ENCODE measurements at regions not wholly inside any gene's neighbourhood (a gene's known extent, or its start where the extent isn't known, plus 50 kb on each side); places are given as distances from the start of the nearest gene placed in this dataset.

- no peak for DNase-seq (ENCODE audit: extremely low spot score, insufficient read length, low read depth)
Measured at GRCh38 chr2:21567395-21567794, 443.6 kb downstream of the TDRD15 start.

DNA sequence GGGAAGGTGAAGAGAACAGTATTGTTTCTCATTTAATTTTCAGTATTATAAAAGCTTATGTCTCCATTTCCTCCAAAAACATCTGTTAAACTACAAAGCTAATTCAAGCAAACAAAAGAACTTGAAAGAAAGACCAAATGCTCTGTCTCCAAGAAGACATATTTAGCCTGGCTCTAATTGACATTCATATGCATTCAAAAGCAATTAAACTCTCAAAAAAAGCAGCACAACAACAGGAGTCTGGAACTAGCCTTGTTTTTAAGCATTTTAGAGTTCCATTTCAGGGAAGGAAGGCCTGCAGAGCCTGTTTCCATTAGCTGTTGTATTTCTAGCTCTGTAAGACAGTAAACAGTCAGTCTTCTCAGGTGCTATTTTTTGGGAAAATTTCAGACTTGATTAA is 447.9 kb downstream of the TDRD15 start:
- DNase-seq (ENCODE audit: extremely low spot score, insufficient read length, low read depth): no peak
- FAIRE-seq: no peak

More at GRCh38 chr2:21567395-21567794, 443.6 kb downstream of the TDRD15 start:
- no peak for FAIRE-seq

DNA sequence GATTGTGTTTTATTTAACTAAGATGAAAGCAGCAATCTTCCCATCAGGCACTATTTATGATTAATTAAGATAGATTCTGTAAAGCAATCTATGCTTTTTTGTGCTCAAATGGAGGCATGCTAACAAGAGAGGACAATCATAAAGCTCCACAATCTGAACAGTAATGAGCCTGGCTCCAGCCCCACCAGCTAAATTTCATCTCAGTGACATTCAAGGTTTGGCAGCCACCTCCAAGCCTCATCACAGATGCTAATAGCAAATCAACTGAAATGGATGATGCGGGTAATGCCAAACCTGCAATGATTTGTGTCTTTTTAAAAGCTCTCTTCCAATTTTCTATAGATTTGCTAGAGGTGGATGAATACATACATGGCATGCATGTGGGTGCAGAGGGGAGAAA is 456.6 kb downstream of the TDRD15 start:
- FAIRE-seq: no peak
- no peak for DNase-seq (ENCODE audit: extremely low spot score, insufficient read length, low read depth)

DNA sequence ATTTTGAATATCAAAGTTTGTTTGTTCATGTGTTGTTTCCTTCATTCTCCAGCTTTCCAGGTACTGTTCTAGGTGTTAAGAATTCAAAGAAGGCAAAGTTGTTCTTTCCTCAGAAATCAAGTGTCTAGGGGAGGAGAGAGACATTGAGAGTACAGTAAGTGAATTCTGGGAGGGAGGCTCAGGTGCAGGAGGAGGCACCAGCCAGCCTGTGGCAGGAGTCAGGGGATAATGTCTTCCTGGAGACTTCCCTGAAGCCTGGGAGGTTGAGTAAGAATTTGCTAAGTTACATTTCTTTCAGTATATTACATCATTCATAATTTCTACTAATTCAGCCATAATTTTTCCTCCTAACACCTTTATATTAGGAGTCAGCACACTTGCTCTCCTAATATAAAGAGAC is 462.1 kb downstream of the TDRD15 start:
- no peak for DNase-seq (ENCODE audit: extremely low spot score, insufficient read length, low read depth)
- FAIRE-seq: no peak

GRCh38 chr2:21590026-21590690 is 466.4 kb downstream of the TDRD15 start:
- FAIRE-seq (no peak), DNase-seq (ENCODE audit: extremely low spot score, insufficient read length, low read depth) (no peak)

DNA sequence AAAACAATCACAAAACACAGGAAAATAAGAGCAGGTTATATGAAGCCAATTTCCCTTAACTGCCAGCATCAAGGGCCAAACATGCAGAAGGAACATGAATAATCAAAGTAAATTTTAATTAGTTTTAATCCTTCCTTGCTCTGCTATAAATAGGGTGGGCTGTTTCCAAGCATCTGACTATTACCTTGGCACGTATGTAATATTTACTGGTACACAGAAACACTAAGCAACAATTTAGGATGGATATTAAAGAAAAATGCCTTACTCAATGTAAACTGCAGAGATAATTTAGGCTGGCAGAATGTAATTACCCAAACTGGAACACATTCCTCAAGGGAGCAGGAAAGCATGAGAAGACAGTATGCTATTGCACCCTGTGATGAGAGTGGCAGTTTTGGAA is 468.2 kb downstream of the TDRD15 start:
- DNase-seq (ENCODE audit: extremely low spot score, insufficient read length, low read depth): no peak
- no peak for FAIRE-seq

DNA sequence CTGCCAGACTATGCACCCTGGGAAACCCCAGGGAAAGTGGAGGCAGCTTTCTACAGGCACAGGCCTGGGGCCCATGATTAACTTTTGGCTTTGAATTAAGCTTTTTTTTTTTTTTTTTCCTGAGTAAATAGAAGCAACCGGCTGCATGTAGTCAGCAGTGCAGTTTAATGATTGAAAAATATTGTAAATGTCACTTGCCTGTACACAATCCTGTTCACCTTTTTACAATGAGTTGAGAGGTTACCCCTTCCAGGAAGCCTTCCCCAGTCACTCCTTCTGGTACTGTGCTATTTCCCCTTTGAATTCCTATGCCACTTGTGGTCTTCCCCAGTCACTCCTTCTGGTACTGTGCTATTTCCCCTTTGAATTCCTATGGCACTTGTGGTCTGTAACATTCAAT is 475.6 kb downstream of the TDRD15 start:
- no peak for FAIRE-seq
- DNase-seq (ENCODE audit: extremely low spot score, insufficient read length, low read depth): no peak

DNA sequence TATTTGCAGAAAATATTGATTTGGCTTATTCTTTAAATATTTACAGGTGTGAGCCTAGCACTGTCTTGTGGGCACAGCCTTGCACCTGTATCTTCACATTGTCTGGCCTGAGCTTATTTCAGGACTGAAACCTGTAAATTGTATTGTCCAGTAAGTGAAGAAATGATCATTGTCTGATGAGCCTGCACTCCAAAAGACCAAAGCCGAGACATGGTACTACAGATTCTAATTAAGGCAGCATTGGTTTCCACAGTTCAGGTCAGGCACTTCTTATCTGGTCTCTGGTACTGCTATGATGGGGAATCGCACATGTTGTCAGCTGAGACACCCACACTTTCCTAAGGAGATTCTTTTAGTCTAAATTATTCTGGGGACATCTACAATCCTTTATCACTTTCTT is 479.0 kb downstream of the TDRD15 start:
- DNase-seq (ENCODE audit: extremely low spot score, insufficient read length, low read depth): no peak
- FAIRE-seq: no peak

GRCh38 chr2:21607572-21607971 is 483.8 kb downstream of the TDRD15 start:
- no peak for FAIRE-seq
- no peak for DNase-seq (ENCODE audit: extremely low spot score, insufficient read length, low read depth)

DNA sequence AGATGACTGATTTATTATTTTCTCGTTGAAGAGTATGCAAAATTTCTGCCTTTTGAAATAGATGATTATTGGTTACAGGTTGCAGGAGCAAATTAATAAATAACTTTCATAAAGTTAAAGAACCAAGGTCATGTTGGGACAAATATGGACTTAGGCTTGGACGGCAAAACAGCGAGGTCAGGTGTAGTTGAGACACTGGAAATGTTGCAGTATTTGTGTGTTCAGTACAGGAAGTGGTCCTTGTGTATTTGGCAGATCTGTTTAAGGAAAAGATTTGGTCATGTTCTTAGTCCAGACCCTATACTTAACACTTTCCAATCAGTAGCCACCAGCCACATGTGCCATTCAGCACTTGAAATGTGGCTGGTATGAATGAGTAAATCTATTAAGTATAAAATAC is 486.5 kb downstream of the TDRD15 start:
- DNase-seq (ENCODE audit: extremely low spot score, insufficient read length, low read depth) (no peak), FAIRE-seq (no peak)

DNA sequence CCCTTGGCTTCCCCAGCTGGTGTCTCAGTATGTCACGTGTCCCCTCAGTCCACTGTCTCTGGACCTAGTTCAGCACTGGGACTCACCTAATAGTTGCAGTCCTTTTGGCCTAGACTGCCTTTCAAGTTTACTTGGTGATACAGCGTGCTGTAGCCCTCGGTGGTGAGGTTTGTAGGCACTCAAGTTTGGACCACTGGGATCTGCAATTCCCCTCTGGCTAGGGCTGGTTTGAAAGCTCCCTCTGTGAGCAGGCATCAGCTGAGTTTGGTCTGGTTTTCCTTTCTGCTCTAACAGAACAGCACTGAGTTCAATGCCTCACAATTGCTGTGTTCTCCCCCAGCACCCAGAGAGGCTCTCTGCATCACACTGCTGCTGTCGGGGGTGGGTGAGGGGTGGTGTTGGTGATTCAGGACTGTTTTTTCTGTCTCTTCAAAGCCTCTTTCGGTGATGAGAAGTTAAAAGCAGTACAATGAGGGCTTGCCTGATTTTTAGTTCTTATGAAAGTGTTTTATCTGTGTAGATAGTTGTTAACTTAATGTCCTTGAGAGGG is 494.2 kb downstream of the TDRD15 start:
- no peak for FAIRE-seq
- no peak for DNase-seq (ENCODE audit: extremely low spot score, insufficient read length, low read depth)

GRCh38 chr2:21620771-21621170 is 497.0 kb downstream of the TDRD15 start:
- FAIRE-seq (no peak), DNase-seq (ENCODE audit: extremely low spot score, insufficient read length, low read depth) (no peak)

DNA sequence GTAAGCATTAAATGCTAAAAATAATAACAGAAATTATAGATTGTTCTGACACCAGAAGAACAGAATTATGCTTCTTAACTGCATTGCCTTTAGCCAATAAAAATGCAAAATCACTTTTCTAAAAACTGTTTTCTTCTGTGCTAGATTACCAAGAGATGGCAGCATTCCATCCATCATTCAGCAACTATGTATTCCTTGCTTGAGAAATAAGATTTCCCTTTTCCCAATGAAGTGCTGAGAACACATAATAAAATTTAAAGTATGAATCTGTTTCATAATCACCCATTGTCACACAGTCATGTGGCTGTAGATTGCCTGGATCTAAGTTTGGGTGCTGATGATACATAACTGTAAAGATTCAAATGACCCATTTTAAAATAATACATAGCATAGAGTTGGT is 504.2 kb downstream of the TDRD15 start:
- DNase-seq (ENCODE audit: extremely low spot score, insufficient read length, low read depth) (no peak), FAIRE-seq (no peak)

DNA sequence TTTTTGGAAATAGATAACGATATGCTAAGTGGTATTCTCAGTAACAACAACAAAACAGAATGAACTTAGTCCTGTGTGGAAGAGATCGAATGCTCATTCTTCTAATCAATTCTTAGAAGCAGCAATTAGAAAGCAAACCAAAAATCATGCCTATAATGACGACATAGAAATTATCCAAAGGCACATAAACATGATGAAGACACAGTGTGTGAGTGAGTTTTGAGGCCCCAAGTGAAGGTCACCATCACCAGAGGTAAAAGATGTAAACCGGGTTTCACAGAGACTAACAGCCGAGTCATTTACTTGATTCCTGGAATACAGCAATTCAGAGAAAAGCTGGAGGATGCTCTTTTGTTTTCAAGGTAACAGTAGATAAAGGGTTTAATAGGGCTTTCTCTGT is 509.2 kb downstream of the TDRD15 start:
- no peak for FAIRE-seq
- no peak for DNase-seq (ENCODE audit: extremely low spot score, insufficient read length, low read depth)

DNA sequence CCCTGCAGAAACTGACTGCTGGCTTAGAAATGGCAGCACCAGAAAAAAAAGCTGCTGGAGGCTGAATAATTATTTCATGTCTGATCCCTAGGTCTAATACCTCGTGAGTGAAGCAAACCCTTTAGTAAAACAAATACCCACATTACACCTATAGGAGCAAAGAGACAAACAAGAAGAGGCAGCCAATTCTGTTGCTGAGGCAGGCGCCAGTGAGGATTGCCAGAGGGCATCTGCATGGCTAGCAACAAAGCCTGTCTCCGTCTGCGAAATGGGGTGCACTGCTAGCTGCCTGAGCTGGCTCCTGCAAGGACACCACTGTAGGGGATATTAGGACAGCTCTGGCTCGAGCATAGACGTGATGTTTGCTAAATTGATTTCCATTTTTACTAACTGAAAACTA is 509.7 kb downstream of the TDRD15 start:
- no peak for FAIRE-seq
- DNase-seq (ENCODE audit: extremely low spot score, insufficient read length, low read depth): no peak

GRCh38 chr2:21633911-21634310 is 510.1 kb downstream of the TDRD15 start:
- no peak for DNase-seq (ENCODE audit: extremely low spot score, insufficient read length, low read depth)
- FAIRE-seq: no peak

- FAIRE-seq (no peak), DNase-seq (ENCODE audit: extremely low spot score, insufficient read length, low read depth) (no peak)
Measured at GRCh38 chr2:21640046-21640445, 516.3 kb downstream of the TDRD15 start.

- FAIRE-seq (no peak), DNase-seq (ENCODE audit: extremely low spot score, insufficient read length, low read depth) (no peak)
Measured at GRCh38 chr2:21642647-21643046, 518.9 kb downstream of the TDRD15 start.

GRCh38 chr2:21643180-21643579 is 519.4 kb downstream of the TDRD15 start:
- FAIRE-seq (no peak), DNase-seq (ENCODE audit: extremely low spot score, insufficient read length, low read depth) (no peak)

DNA sequence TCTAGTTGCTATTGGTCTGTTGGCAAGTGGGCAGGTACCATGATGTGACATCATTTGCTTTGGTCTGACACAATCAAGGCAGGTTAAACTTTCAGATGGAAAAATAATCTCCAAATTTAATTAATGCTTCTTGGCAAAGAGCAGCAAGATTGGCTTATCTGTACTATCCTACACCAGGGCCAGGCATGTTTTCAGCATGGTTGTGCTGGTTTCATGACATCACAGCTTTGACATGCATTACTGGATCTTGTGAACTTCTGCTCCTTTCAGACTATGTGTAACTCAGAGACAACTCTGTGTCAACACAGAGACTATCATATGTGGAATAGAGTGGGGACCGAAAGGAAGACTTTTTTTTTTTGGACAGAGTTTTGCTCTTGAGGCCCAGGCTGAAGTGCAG is 520.5 kb downstream of the TDRD15 start:
- no peak for FAIRE-seq
- DNase-seq (ENCODE audit: extremely low spot score, insufficient read length, low read depth): no peak

DNA sequence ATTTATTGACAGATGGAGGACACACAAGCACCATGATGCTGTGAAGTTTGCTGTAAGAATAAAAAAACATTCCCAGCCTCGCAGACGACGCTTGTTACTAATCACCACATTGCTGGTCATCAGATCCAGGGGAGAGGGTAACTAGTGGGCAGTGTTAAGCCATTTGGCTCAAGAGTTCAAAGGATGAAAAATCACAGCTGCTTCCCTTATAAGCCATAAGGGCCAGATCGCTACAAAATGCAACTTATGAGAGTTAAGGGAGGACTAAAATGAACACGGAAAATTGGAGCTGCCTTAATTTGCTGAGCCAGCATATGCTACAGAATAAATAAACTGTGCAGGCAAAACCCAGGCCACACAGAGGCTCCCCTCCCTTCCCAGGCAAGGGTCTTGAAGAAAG is 522.6 kb downstream of the TDRD15 start:
- FAIRE-seq (no peak), DNase-seq (ENCODE audit: extremely low spot score, insufficient read length, low read depth) (no peak)

- no peak for FAIRE-seq
- DNase-seq (ENCODE audit: extremely low spot score, insufficient read length, low read depth): no peak
Measured at GRCh38 chr2:21650569-21650968, 526.8 kb downstream of the TDRD15 start.

Data from GM18507 (cell line).